Esophagus muscularis mucosa (tissue), 3 donors: ENCODE measurements at regions not wholly inside any gene's neighbourhood (a gene's known extent, or its start where the extent isn't known, plus 50 kb on each side); places are given as distances from the start of the nearest gene placed in this dataset.

Experiments used
- POLR2A ChIP-seq: fragments of 450-650 bp; IDR thresholded peaks from one replicate; pipeline ENCODE4 v1.6.1; 2017; ENCODE audit warnings: antibody characterized with exemption, moderate library complexity, mild to moderate bottlenecking, low read depth
- TF ChIP-seq, protein P1 (sequence below), 3 experiments: fragments of 200-600 bp in 2 of 3; fragments of 450-650 bp in 1 of 3; sonication (generic) in 2 of 3; IDR thresholded peaks; one replicate each; pipeline ENCODE4 v1.5.1; 2017 to 2019; ENCODE audit warnings: antibody characterized with exemption in 3 of 3, mild to moderate bottlenecking in 2 of 3, moderate library complexity in 1 of 3

DNA sequence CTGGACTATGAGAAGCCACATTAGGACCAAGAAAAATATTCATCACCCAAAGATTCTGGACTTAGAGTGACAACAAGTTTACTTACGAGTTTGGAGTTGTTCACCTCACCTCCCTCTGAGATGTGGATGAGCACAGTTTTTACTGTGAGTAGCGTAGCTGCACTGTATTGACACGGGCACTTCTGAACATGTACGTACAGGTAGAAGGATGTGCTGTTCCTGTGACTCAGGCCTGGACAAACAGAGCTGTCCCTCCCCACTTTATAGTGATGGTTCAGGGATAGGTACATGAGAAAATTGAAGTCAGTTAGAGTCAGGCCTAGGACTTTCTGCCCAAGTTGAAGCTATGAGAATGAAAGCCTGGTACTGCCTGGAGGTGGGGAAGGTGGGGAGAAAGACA, 80.9 kb upstream of the DYNC1I1 start:
- no peak for TF ChIP-seq POLR2A
- TF ChIP-seq, protein P1, sequence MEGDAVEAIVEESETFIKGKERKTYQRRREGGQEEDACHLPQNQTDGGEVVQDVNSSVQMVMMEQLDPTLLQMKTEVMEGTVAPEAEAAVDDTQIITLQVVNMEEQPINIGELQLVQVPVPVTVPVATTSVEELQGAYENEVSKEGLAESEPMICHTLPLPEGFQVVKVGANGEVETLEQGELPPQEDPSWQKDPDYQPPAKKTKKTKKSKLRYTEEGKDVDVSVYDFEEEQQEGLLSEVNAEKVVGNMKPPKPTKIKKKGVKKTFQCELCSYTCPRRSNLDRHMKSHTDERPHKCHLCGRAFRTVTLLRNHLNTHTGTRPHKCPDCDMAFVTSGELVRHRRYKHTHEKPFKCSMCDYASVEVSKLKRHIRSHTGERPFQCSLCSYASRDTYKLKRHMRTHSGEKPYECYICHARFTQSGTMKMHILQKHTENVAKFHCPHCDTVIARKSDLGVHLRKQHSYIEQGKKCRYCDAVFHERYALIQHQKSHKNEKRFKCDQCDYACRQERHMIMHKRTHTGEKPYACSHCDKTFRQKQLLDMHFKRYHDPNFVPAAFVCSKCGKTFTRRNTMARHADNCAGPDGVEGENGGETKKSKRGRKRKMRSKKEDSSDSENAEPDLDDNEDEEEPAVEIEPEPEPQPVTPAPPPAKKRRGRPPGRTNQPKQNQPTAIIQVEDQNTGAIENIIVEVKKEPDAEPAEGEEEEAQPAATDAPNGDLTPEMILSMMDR (IDR thresholded peaks at IDR 0.05) = no peak
